ENCODE measurements at regions not wholly inside any gene's neighbourhood (a gene's known extent, or its start where the extent isn't known, plus 50 kb on each side); places are given as distances from the start of the nearest gene placed in this dataset.
A peak's percentile ranks its signal among the peaks of the same experiment; 100 is the strongest.

GRCh38 chr14:26917086-26917485 lies 319.3 kb upstream of the NOVA1 start:
- FAIRE-seq (no peak), DNase-seq (ENCODE audit: insufficient read length, low spot score) (peak; percentile 9)

- DNase-seq (ENCODE audit: insufficient read length, low spot score) (no peak), FAIRE-seq (peak; percentile 13)
Measured at GRCh38 chr14:26925876-26926584, 328.2 kb upstream of the NOVA1 start.

GRCh38 chr14:26926585-26926984 lies 328.8 kb upstream of the NOVA1 start:
- FAIRE-seq (peak; percentile 49), DNase-seq (ENCODE audit: insufficient read length, low spot score) (no peak)

- peak; percentile 16 for FAIRE-seq
Measured at GRCh38 chr14:26928019-26928418, 330.2 kb upstream of the NOVA1 start.

GRCh38 chr14:26929361-26929760 lies 331.5 kb upstream of the NOVA1 start:
- FAIRE-seq (no peak), DNase-seq (ENCODE audit: insufficient read length, low spot score) (no peak)

More at GRCh38 chr14:26928019-26928418, 330.2 kb upstream of the NOVA1 start:
- no peak for DNase-seq (ENCODE audit: insufficient read length, low spot score)

- FAIRE-seq (no peak), DNase-seq (ENCODE audit: insufficient read length, low spot score) (no peak)
Measured at GRCh38 chr14:26930576-26930975, 332.7 kb upstream of the NOVA1 start.

- no peak for DNase-seq (ENCODE audit: insufficient read length, low spot score)
- FAIRE-seq: peak; percentile 16
Measured at GRCh38 chr14:26932606-26933005, 334.8 kb upstream of the NOVA1 start.

GRCh38 chr14:26933431-26933830 lies 335.6 kb upstream of the NOVA1 start:
- no peak for FAIRE-seq
- DNase-seq (ENCODE audit: insufficient read length, low spot score): no peak

GRCh38 chr14:26934151-26934550 lies 336.3 kb upstream of the NOVA1 start:
- DNase-seq (ENCODE audit: insufficient read length, low spot score) (no peak), FAIRE-seq (no peak)

- DNase-seq (ENCODE audit: insufficient read length, low spot score) (no peak), FAIRE-seq (peak; percentile 40)
Measured at GRCh38 chr14:26935733-26936132, 337.9 kb upstream of the NOVA1 start.

- no peak for DNase-seq (ENCODE audit: insufficient read length, low spot score)
- peak; percentile 72 for FAIRE-seq
Measured at GRCh38 chr14:26938054-26938453, 340.2 kb upstream of the NOVA1 start.

GRCh38 chr14:26939755-26940154 lies 341.9 kb upstream of the NOVA1 start:
- FAIRE-seq: no peak
- DNase-seq (ENCODE audit: insufficient read length, low spot score): no peak

GRCh38 chr14:26941521-26941920 lies 343.7 kb upstream of the NOVA1 start:
- FAIRE-seq (no peak), DNase-seq (ENCODE audit: insufficient read length, low spot score) (no peak)

- FAIRE-seq: no peak
- no peak for DNase-seq (ENCODE audit: insufficient read length, low spot score)
Measured at GRCh38 chr14:26947265-26947664, 349.4 kb upstream of the NOVA1 start.

GRCh38 chr14:26959437-26959836 lies 361.6 kb upstream of the NOVA1 start:
- DNase-seq (ENCODE audit: insufficient read length, low spot score): no peak
- peak; percentile 82 for FAIRE-seq

- no peak for DNase-seq (ENCODE audit: insufficient read length, low spot score)
- FAIRE-seq: peak; percentile 62
Measured at GRCh38 chr14:26959972-26960660, 362.3 kb upstream of the NOVA1 start.

GRCh38 chr14:26963711-26964110 lies 365.9 kb upstream of the NOVA1 start:
- DNase-seq (ENCODE audit: insufficient read length, low spot score) (peak; percentile 65), FAIRE-seq (peak; percentile 90)

- no peak for FAIRE-seq
- no peak for DNase-seq (ENCODE audit: insufficient read length, low spot score)
Measured at GRCh38 chr14:26965490-26965889, 367.7 kb upstream of the NOVA1 start.

GRCh38 chr14:26966908-26967307 lies 369.1 kb upstream of the NOVA1 start:
- no peak for DNase-seq (ENCODE audit: insufficient read length, low spot score)
- FAIRE-seq: peak; percentile 82

- FAIRE-seq: no peak
- no peak for DNase-seq (ENCODE audit: insufficient read length, low spot score)
Measured at GRCh38 chr14:26974965-26975364, 377.1 kb upstream of the NOVA1 start.

- FAIRE-seq: no peak
Measured at GRCh38 chr14:26982071-26982470, 384.2 kb upstream of the NOVA1 start.

More at GRCh38 chr14:26982071-26982470, 384.2 kb upstream of the NOVA1 start:
- DNase-seq (ENCODE audit: insufficient read length, low spot score): no peak

Measured in HTR-8/SVneo (cell line).